SIG-M5 (cell line): ENCODE measurements at regions not wholly inside any gene's neighbourhood (a gene's known extent, or its start where the extent isn't known, plus 50 kb on each side); places are given as distances from the start of the nearest gene placed in this dataset.

Source experiments
- DNase-seq: peaks from one replicate; lab custom pipeline; 2025; lab: John Stamatoyannopoulos, UW

DNA sequence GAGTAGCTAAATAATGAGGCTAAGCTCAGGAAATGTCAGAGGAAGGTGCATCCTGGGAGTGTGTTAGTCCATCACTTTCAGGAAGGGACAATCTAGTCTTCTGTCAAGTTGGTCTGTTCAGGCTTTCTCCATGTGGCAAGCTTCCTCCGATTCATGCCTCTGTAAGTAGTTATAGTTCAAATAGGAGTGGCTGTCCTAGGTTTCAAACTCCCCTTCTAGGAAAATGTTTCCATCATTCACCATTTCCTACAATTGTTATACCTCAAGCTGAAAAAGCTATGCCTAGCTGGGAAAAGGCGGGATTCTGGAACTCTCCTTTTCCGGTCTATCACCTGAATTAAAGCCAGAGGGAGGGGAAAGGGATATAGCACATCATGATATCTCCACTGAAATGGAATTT lies 287.7 kb upstream of the ZSWIM2 start:
- no peak for DNase-seq

DNA sequence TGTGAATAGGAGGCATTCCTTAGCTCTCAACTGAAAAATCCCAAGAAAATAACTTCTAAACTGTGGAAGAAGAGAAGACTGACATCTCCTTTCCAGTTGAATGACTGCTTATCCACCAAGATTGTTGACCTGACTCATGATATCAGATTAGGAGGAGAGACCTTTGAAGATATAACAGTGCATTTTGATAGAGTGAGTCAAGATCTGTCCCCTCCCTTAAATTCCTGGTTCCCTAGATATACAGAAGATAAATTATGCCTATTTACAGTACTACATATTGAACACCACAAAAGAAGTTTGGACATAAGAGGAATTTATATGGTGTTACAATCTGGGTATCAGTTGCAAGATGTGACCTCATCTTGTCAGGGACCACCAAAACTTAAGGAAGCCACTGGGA lies 285.3 kb upstream of the ZSWIM2 start:
- no peak for DNase-seq

DNA sequence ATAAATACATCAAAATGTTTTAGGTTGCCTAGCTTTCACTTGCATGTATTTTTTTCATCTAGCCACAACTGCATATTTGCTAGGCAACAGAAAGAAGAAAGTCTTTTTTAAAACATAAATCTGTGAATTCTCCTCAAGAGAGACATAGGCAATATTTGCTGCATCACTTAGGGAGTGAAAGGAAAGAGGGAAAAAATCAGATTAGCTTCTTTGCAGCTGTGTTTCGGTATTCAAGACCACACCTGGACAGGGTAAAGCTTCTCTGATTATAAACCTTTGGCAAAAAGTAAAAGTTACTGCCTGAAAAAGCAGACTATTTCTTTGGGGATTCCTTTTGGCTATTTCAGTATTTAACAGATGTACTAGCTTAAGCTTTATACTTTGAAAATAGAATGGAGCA lies 280.9 kb upstream of the ZSWIM2 start:
- DNase-seq, result no peak

GRCh38 chr2:187129306-187129705 lies 280.3 kb upstream of the ZSWIM2 start:
- no peak for DNase-seq

- no peak for DNase-seq
Measured at GRCh38 chr2:187126247-187127005, 277.5 kb upstream of the ZSWIM2 start.

DNA sequence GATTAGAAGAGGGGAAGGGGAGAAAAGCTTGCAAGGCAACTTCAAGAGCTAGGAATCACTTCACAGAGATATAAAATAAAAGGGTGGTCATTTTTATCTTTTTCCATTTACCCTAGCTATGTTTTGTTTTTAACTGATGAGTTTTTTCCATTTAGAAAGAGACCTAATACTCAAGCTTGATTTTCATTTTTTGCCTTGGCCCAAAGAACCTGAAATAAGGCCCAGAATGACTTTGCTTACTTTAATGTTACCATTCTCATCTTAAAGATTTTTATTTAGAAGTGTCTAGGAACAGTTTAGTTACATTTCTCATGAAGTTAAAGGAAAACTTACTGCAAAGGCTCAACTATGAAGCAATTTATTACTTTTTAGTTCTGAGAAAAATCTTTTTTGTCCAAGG lies 276.3 kb upstream of the ZSWIM2 start:
- DNase-seq, result no peak

GRCh38 chr2:187124529-187124928 lies 275.6 kb upstream of the ZSWIM2 start:
- no peak for DNase-seq

- DNase-seq, result no peak
Measured at GRCh38 chr2:187118331-187119099, 269.5 kb upstream of the ZSWIM2 start.

DNA sequence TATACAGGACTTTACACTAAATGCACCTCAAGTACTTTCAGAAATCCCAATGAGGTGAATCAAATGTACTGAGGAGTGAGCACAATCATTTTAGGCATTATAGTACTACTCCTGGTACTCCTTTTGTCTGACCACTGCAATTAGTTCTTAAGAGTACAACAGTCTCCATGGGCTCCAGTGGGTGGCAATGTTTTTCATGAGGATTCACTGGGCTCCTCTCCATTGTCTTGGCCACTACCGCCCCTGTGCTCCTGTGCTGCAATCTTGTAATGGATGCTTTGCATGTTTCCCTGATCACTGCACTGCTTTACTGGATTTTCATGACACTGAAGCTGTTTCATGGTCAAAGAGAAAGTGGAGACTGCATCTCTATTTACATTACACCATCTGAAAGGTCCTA lies 268.5 kb upstream of the ZSWIM2 start:
- no peak for DNase-seq

DNA sequence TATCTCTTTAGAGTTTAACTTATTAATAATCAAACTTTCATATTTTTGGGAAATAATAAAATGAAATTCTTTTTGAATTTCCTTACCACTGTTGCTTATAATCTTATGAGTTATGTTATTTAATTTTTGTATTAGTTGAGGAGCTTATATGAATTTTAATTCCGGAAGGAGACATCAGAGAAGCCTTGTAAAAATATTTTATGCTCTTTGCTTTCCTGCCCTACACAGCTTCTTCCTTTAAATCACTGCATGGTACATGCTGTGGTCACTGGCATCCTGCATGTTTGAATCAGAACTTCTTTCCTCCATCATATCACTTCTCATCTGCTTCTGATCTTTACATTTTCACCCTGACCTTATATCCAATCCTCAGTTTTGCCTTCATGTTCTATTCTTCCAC lies 266.7 kb upstream of the ZSWIM2 start:
- DNase-seq, result no peak

DNA sequence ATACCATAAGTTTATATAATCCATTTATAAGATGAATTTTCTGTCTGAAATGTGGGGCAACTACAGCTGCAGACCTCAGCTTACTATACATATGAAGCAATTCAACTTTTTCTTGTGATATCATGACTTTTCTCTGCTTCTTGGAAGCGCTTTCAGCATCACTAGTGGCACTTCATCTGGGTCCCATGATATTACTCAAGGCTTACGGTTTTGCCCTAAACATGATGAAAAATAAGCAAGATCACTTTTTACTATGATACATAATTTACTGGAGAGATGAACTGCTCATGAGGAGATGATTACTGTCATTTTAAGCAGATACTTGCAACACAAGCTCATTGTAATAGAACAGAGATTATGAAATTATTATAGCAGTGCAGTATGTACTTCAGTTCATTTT lies 258.0 kb upstream of the ZSWIM2 start:
- no peak for DNase-seq

DNA sequence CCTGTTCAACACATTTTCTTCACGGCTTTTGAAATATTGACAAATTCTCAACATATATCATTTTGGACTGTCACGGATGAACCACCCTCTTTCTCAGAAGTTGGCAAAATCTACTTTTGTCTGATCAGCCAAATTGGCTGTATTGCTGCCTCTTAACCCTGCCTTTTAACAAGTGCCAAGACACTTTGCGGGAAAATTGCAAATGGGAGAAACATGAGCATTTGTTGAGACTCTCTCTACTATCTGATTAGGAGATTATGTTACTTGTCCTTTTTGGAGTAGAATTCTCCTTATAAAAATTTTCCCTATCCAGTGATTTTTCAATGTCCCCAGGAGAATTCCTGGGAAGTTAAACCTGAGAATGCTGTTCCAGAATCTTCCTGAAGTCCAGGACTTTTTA lies 256.2 kb upstream of the ZSWIM2 start:
- DNase-seq, result no peak

DNA sequence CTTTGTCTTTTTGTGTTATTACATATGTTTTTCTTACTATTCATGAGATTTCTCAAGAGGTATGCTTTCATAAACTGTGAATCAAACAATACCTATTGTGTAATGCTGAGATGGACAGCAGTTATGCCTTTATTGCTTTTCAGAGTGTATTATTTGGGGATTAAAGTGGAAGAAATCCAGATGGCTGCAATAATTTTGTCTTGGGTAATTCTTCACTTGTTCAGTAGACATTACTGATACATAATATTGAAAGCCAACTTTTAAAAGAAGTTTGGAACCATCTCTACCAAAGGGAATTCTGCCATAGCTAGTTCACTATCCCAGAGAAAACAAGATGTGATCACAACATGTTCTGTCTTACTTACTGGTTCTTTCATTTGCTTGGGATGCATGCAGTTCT lies 253.4 kb upstream of the ZSWIM2 start:
- DNase-seq, result no peak

- DNase-seq, result no peak
Measured at GRCh38 chr2:187098154-187098553, 249.2 kb upstream of the ZSWIM2 start.

GRCh38 chr2:187093771-187094412 lies 244.9 kb upstream of the ZSWIM2 start:
- no peak for DNase-seq

DNA sequence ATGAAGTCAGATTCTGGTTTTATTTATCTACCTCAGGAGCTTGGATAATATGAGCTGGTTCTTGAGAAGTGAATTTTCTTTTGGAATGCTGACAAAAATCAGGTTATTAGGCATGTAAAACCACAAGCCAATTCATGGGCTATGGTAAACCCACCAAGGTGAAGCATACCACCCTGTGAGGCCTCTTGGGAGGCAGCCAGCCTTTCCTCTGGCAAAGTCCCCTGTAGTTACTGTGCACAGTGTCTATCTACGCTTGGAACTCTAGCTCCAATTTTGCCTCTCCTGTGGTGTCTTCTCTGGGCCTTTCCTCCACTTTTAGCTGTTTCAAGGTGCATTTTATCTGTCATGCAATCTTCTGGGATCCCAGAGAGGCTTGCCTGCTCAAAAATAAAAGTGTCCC lies 242.7 kb upstream of the ZSWIM2 start:
- DNase-seq, result no peak

DNA sequence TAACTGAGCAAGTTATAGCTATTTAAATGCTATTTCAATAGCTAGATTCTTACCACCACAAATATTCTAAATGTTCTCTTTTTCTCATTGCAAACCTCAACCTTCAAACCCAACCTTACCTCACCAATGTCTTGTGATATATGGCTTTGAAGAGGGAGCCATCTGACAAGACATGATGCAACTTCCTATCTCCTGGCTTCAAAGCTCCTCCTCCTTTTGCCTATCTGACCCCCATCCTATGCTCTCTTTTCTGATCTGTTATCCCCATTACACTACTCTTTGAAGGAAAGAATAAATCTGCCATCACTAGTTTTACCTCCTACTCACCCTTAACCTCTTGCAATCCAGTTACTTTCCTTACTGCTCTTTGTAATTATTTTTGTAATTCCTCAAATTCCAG lies 235.6 kb upstream of the ZSWIM2 start:
- no peak for DNase-seq

DNA sequence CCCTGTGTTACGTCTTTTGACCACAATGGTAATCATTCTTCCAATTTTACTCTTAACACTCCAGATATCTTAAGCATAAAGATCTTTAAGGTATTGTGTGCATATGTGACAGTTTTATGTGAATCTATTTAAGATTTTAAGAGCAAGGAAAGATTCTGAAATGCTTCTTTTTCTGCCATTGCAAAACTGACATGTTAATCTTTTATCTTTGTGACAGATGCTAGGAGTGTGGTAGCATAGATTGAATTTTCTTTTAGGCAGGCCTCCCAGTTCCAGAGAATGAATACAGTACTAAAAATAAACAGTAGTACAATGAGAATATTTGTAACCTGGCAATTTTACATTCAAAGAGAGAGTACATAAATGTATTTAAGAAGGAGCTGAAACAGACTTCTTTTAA lies 232.5 kb upstream of the ZSWIM2 start:
- DNase-seq, result no peak

DNA sequence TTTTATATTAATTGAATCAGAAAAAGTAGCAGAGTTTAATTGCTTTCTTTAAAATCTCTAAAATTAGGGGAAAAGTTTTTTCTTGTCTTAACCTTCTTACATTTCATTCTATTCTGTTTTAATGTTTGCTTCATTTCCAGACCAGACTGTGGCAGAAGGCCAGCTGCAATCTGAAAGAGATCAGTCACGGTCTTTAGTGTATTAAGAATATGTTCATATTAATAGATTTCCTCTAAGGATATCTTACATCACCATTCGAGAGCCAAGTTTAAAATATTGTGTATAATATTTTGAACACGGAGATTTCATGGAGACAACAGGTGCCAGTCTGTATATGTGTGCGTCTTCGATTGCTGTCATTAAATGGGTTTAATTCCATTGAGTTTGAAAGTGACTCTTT lies 230.9 kb upstream of the ZSWIM2 start:
- no peak for DNase-seq

DNA sequence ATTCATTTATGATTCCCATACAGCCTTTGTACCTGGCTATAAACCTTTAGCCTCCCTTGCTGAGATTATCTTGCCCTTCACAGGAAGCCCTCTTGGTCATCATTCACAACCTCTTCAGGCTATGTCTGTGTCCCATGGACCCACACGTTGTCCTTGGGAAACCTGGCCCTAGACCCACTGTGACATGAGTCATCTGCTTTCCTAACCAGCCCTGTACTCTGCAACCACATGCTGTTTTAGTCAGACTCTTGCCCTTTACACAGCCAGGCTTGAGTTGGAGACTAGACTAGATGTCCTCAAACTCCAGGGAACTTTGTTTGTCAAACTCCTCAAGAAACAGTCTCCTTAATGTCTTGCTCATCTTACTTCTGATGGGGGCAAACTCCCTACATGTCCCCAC lies 229.3 kb upstream of the ZSWIM2 start:
- DNase-seq, result no peak

- no peak for DNase-seq
Measured at GRCh38 chr2:187075671-187076070, 226.7 kb upstream of the ZSWIM2 start.

DNA sequence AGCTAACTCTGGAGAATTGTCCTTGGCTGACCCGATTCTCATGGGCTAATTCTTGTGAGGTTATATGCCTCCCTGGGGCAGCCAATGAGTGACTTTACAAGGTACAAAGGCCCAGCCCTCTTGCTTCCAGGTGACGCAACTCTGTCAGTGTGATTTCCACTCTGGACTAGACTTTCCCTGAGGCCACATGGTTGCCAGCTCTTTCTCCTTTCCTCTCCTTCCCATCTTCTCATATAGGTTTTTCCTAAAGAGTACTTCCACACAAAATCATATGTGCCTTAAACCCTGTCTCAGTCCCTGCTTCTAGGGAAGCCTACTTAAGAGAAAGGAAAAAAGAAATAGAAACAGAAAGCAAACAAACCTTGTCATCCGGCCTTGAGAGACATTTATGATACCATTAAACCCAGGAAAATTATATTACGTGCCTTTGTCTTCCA lies 226.2 kb upstream of the ZSWIM2 start:
- no peak for DNase-seq

DNA sequence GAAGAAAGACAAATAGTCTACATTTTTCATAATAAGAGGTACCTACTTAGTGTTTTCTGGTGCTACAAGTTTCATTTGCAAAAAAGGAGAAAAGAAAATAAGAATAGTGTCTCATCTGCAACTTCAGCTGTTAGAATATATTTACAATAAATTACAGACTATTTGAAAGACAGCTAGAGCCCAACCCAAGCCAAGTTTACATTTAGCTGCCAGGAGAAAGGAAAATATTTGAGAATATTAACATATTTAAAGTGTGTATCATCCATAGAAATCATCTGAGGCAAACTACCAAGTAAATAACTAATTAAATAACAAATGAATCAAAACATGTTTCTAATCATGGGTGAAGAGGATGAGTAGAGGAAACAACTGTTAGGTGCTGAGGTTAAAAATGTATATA lies 209.2 kb upstream of the ZSWIM2 start:
- no peak for DNase-seq
